HepG2 (cell line): ENCODE measurements at regions not wholly inside any gene's neighbourhood (a gene's known extent, or its start where the extent isn't known, plus 50 kb on each side); places are given as distances from the start of the nearest gene placed in this dataset.

ENCODE experiments used
- ATAC-seq: fragments of 200-7000 bp; cut with Tn5 transposase; 3 replicates; pipeline ENCODE4 v1.9.1; 2020; ENCODE audit warnings: mild to moderate bottlenecking, moderate library complexity
- BruUV-seq: library from RNA; stranded (reverse); fragments of 400-500 nt; replicated peaks from 2 replicates; lab custom pipeline; 2021; lab: Mats Ljungman, UMichigan
- CTCF ChIA-PET: fragments of 300-600 bp; formaldehyde crosslinking; extraction: SDS; loops from one replicate; lab custom pipeline; 2021; ENCODE audit warnings: low total read pairs, inconsistent platforms, low intra/inter-chr PET ratio; lab: Yijun Ruan, JAX
- POLR2A ChIA-PET: fragments of 350-600 bp; sonication (Branson Sonifier 250); formaldehyde crosslinking; loops from one replicate; lab custom pipeline; 2020; ENCODE audit warnings: antibody characterized with exemption, inconsistent platforms; lab: Yijun Ruan, JAX
- DNase-seq: peaks from one replicate; pipeline ENCODE4 v3.0.0-alpha.2; 2015; ENCODE audit warnings: low spot score
- FAIRE-seq: peaks from 3 replicates; lab custom pipeline; 2011; peaks lifted over from hg19 to GRCh38; lab: Jason Lieb, UNC
- H2AFZ ChIP-seq: one replicate; pipeline ENCODE4 v1.6.1; 2011; ENCODE audit warnings: low read length, inconsistent platforms
- H3K27ac ChIP-seq: fragments of 300-600 bp; 3 replicates; pipeline ENCODE4 v1.8.0; 2011; ENCODE audit warnings: mixed run types, mild to moderate bottlenecking, mixed read lengths, low read length, inconsistent platforms; ENCODE audit not compliant: insufficient read depth; ENCODE audit errors: extremely low read length
- H3K27me3 ChIP-seq, 2 experiments: fragments of 200-600 bp in 1 of 2; 2 replicates in 1 of 2; 3 replicates in 1 of 2; pipeline versions ENCODE4 v1.6.0 to v1.8.0; 2011; ENCODE audit warnings: low read length in 2 of 2, mild to moderate bottlenecking in 2 of 2, moderate library complexity in 2 of 2, inconsistent platforms in 1 of 2; ENCODE audit not compliant: insufficient read depth in 2 of 2, control insufficient read depth in 1 of 2
- H3K36me3 ChIP-seq, 2 experiments: fragments of 200-600 bp in 1 of 2; replicated peaks in 1 of 2; 2 replicates in 1 of 2; 3 replicates in 1 of 2; pipeline versions ENCODE4 v1.5.1 to v1.8.0; 2011; ENCODE audit warnings: low read length in 2 of 2, inconsistent platforms in 1 of 2; ENCODE audit not compliant: insufficient read depth in 2 of 2, control insufficient read depth in 1 of 2
- H3K4me1 ChIP-seq: 2 replicates; pipeline ENCODE4 v1.5.1; 2012; ENCODE audit warnings: low read length, inconsistent platforms; ENCODE audit not compliant: insufficient read depth
- H3K4me2 ChIP-seq: 2 replicates; pipeline ENCODE4 v1.6.0; 2011; ENCODE audit warnings: low read depth, low read length, inconsistent platforms
- H3K4me3 ChIP-seq, 3 experiments: fragments of 200-600 bp in 1 of 3; sonication (generic), shearing (Covaris generic) in 1 of 3; replicated peaks in 1 of 3; 2 replicates each; pipeline ENCODE4 v1.5.1; 2011 to 2016; ENCODE audit warnings: low read length in 3 of 3, inconsistent platforms in 2 of 3, low read depth in 2 of 3, mild to moderate bottlenecking in 2 of 3, control low read depth in 1 of 3, mixed read lengths in 1 of 3; ENCODE audit not compliant: insufficient read depth in 1 of 3
- H3K79me2 ChIP-seq: one replicate; pipeline ENCODE4 v1.6.1; 2011; ENCODE audit warnings: low read length, inconsistent platforms; ENCODE audit not compliant: insufficient read depth
- H3K9ac ChIP-seq: 2 replicates; pipeline ENCODE4 v1.6.0; 2011; ENCODE audit warnings: mild to moderate bottlenecking, low read depth, low read length, inconsistent platforms; ENCODE audit not compliant: insufficient read depth
- H3K9me3 ChIP-seq: 2 replicates; pipeline ENCODE4 v1.5.1; 2012; ENCODE audit warnings: mild to moderate bottlenecking, low read length
- H4K20me1 ChIP-seq: 2 replicates; pipeline ENCODE4 v1.6.0; 2011; ENCODE audit warnings: inconsistent platforms, mild to moderate bottlenecking, low read length, moderate library complexity; ENCODE audit not compliant: insufficient read depth
- AKNA ChIP-seq: sonication (generic); formaldehyde crosslinking; IDR thresholded peaks from 2 replicates; pipeline ENCODE4 v1.4.0; 2020; ENCODE audit warnings: missing genetic modification reagents, borderline replicate concordance
- ATF5 ChIP-seq: sonication (generic); formaldehyde crosslinking; IDR thresholded peaks from 2 replicates; pipeline ENCODE4 v1.4.0; 2020; ENCODE audit warnings: mild to moderate bottlenecking, low read depth, missing genetic modification reagents
- CENPX ChIP-seq: sonication (generic); formaldehyde crosslinking; IDR thresholded peaks from 2 replicates; pipeline ENCODE4 v1.9.0; 2021; ENCODE audit warnings: mild to moderate bottlenecking, missing genetic modification reagents, moderate library complexity
- ZBTB7A ChIP-seq: sonication (generic); formaldehyde crosslinking; IDR thresholded peaks from 2 replicates; pipeline ENCODE4 v1.8.0; 2022; ENCODE audit warnings: mild to moderate bottlenecking, missing genetic modification reagents
- ZC3H13 ChIP-seq: sonication (generic); formaldehyde crosslinking; IDR thresholded peaks from 2 replicates; pipeline ENCODE4 v1.8.1; 2023; ENCODE audit warnings: mild to moderate bottlenecking, missing genetic modification reagents, moderate library complexity
- ZNF367 ChIP-seq: sonication (generic); formaldehyde crosslinking; IDR thresholded peaks from 2 replicates; pipeline ENCODE4 v1.4.0; 2020; ENCODE audit warnings: missing genetic modification reagents, borderline replicate concordance
- ZNF670 ChIP-seq: sonication (generic); formaldehyde crosslinking; IDR thresholded peaks from 2 replicates; pipeline ENCODE4 v1.8.0; 2022; ENCODE audit warnings: mild to moderate bottlenecking, missing genetic modification reagents, borderline replicate concordance
- ZNF841 ChIP-seq: sonication (generic); formaldehyde crosslinking; IDR thresholded peaks from 2 replicates; pipeline ENCODE4 v1.8.1; 2023; ENCODE audit warnings: missing genetic modification reagents, borderline replicate concordance
- WGBS: methylation state at CpG from one replicate; pipeline ENCODE4 v1.1.6; 2017; ENCODE audit warnings: low lambda C conversion rate; 5-methylcytosine and 5-hydroxymethylcytosine counted together
- in situ Hi-C: cut with HindIII; loops from 2 replicates; pipeline ENCODE4 v1.10.0; 2017; ENCODE audit warnings: low pct_unique_long_range_greater_than_20kb; ENCODE audit not compliant: extremely low pct_ligation_motif_present
- intact Hi-C: fragments of 100-400 bp; cut with micrococcal nuclease; formaldehyde crosslinking; loops from one replicate; pipeline ENCODE4 v1.10.0; 2022; ENCODE audit not compliant: unreplicated experiment
- TF ChIP-seq, protein P1 (sequence below): sonication (generic); formaldehyde crosslinking; IDR thresholded peaks from 2 replicates; pipeline ENCODE4 v1.4.0; 2020; ENCODE audit warnings: low read depth, mild to moderate bottlenecking, missing genetic modification reagents
- TF ChIP-seq, protein P2 (sequence below): sonication (generic); formaldehyde crosslinking; IDR thresholded peaks from 2 replicates; pipeline ENCODE4 v1.5.1; 2020; ENCODE audit warnings: mild to moderate bottlenecking, moderate library complexity, missing genetic modification reagents
- TF ChIP-seq, protein P3 (sequence below): sonication (generic); formaldehyde crosslinking; IDR thresholded peaks from 2 replicates; pipeline ENCODE4 v1.4.0; 2020; ENCODE audit warnings: missing genetic modification reagents, borderline replicate concordance

DNA sequence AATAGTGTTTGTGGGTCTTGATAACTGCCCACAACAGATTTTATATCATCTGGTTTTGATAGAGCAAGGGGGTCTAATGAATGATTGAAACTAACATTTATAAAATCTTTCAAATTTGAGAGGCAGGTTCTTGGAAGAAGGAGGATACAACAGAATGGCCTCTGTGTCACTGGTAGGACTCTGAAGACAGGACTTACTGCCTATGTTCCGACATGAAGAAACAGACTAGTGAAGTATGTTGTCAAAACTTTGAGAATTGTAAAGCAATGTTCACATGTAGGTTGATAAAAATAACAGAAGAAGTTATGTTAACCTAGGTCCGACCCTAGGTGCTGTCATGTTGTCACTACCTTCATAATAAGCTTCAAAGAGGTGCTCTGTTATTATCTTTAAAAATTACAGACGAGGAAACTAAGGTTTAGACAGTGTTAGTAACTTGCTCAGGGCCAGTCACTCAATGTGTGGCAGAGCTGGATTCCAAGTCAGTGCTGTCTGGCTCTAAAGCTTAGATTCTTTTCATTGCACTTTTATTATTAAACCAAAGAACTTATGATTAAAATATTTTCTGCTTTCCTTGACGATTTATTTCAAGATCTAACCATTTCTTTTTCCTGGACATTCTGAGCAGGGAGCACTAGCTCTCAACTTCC lies 146.2 kb downstream of the RPIA start:
- Histone ChIP-seq H3K79me2 (no peaks in the 10 kb centered on the region), H3K27ac (no peak overlapping the region), H3K27me3 (no peaks in the 10 kb centered on the region; a peak in 1 of 5 replicates), H3K4me2 (no peak overlapping the region), H3K9me3 (no peaks in the 10 kb centered on the region), H4K20me1 (no peaks in the 10 kb centered on the region), H3K36me3 (no peaks in the 10 kb centered on the region), H2AFZ (no peak overlapping the region), H3K9ac (no peak overlapping the region), H3K4me3 (no peak overlapping the region), H3K4me1 (no peaks in the 10 kb centered on the region)
- 1% methylated on average over 4 of the region's 4 CpGs for WGBS
- ChIA-PET POLR2A (no interaction called here), CTCF (no interaction called here)
- ATAC-seq (no peak), DNase-seq (no peak), FAIRE-seq (no peak)
- intact Hi-C loops: no loop called here
- in situ Hi-C loops: no loop called here
- no TSS peak for BruUV-seq
- TF ChIP-seq, protein P1, sequence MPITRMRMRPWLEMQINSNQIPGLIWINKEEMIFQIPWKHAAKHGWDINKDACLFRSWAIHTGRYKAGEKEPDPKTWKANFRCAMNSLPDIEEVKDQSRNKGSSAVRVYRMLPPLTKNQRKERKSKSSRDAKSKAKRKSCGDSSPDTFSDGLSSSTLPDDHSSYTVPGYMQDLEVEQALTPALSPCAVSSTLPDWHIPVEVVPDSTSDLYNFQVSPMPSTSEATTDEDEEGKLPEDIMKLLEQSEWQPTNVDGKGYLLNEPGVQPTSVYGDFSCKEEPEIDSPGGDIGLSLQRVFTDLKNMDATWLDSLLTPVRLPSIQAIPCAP (CRISPR knock-in tag): no peak
- no peak for TF ChIP-seq ZNF670 (CRISPR knock-in tag)
- TF ChIP-seq ZNF841: no peak
- TF ChIP-seq AKNA (CRISPR knock-in tag): no peak
- TF ChIP-seq, protein P2, sequence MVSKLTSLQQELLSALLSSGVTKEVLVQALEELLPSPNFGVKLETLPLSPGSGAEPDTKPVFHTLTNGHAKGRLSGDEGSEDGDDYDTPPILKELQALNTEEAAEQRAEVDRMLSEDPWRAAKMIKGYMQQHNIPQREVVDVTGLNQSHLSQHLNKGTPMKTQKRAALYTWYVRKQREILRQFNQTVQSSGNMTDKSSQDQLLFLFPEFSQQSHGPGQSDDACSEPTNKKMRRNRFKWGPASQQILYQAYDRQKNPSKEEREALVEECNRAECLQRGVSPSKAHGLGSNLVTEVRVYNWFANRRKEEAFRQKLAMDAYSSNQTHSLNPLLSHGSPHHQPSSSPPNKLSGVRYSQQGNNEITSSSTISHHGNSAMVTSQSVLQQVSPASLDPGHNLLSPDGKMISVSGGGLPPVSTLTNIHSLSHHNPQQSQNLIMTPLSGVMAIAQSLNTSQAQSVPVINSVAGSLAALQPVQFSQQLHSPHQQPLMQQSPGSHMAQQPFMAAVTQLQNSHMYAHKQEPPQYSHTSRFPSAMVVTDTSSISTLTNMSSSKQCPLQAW: no peak
- TF ChIP-seq ATF5 (CRISPR knock-in tag): no peak
- no peak for TF ChIP-seq ZC3H13
- no peak for TF ChIP-seq CENPX (CRISPR knock-in tag)
- no peak for TF ChIP-seq ZNF367
- TF ChIP-seq, protein P3, sequence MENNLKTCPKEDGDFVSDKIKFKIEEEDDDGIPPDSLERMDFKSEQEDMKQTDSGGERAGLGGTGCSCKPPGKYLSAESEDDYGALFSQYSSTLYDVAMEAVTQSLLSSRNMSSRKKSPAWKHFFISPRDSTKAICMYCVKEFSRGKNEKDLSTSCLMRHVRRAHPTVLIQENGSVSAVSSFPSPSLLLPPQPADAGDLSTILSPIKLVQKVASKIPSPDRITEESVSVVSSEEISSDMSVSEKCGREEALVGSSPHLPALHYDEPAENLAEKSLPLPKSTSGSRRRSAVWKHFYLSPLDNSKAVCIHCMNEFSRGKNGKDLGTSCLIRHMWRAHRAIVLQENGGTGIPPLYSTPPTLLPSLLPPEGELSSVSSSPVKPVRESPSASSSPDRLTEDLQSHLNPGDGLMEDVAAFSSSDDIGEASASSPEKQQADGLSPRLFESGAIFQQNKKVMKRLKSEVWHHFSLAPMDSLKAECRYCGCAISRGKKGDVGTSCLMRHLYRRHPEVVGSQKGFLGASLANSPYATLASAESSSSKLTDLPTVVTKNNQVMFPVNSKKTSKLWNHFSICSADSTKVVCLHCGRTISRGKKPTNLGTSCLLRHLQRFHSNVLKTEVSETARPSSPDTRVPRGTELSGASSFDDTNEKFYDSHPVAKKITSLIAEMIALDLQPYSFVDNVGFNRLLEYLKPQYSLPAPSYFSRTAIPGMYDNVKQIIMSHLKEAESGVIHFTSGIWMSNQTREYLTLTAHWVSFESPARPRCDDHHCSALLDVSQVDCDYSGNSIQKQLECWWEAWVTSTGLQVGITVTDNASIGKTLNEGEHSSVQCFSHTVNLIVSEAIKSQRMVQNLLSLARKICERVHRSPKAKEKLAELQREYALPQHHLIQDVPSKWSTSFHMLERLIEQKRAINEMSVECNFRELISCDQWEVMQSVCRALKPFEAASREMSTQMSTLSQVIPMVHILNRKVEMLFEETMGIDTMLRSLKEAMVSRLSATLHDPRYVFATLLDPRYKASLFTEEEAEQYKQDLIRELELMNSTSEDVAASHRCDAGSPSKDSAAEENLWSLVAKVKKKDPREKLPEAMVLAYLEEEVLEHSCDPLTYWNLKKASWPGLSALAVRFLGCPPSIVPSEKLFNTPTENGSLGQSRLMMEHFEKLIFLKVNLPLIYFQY (CRISPR knock-in tag): no peak
- TF ChIP-seq ZBTB7A (CRISPR knock-in tag): no peak
